Activated B cell treated with CpG ODN at 0.5 μM for 24 hours (primary cell): ENCODE measurements at regions not wholly inside any gene's neighbourhood (a gene's known extent, or its start where the extent isn't known, plus 50 kb on each side); places are given as distances from the start of the nearest gene placed in this dataset.
"Not testable (repeated sequence)": the region's sequence is repeated elsewhere in the genome, so short reads cannot be mapped to it uniquely, and the experiment has no call there.

Experiments used
- ATAC-seq: fragments of 200-7000 bp; cut with Tn5 transposase; one replicate; pipeline ENCODE4 v1.10.0; 2021; ENCODE audit warnings: low read depth, mild to moderate bottlenecking, moderate library complexity
- CTCF ChIA-PET: fragments of 350-600 bp; sonication (Branson Sonifier 250); formaldehyde crosslinking; loops from one replicate; lab custom pipeline; 2021; ENCODE audit warnings: antibody characterized with exemption; lab: Charles Lee
- POLR2A ChIA-PET: fragments of 350-600 bp; sonication (Branson Sonifier 250); formaldehyde crosslinking; loops from one replicate; lab custom pipeline; 2021; ENCODE audit warnings: antibody characterized with exemption; lab: Charles Lee
- DNase-seq: peaks from one replicate; pipeline ENCODE4 v3.0.0; 2022
- H3K27ac Mint-ChIP-seq: one replicate; pipeline ENCODE4 v1.8.0; 2020; ENCODE audit warnings: mixed read lengths
- H3K27me3 Mint-ChIP-seq: one replicate; pipeline ENCODE4 v1.8.0; 2021; ENCODE audit warnings: mixed read lengths
- H3K36me3 Mint-ChIP-seq: one replicate; pipeline ENCODE4 v1.8.0; 2021; ENCODE audit warnings: low read depth, mixed read lengths
- H3K4me1 Mint-ChIP-seq: one replicate; pipeline ENCODE4 v1.8.0; 2021; ENCODE audit warnings: mixed read lengths
- H3K4me3 Mint-ChIP-seq: one replicate; pipeline ENCODE4 v1.8.0; 2020; ENCODE audit warnings: mild to moderate bottlenecking, mixed read lengths
- H3K9me3 Mint-ChIP-seq: one replicate; pipeline ENCODE4 v1.8.0; 2020; ENCODE audit warnings: mixed read lengths
- intact Hi-C: fragments of 100-400 bp; cut with micrococcal nuclease; formaldehyde crosslinking; loops from one replicate; pipeline ENCODE4 v1.15.1; 2024

DNA sequence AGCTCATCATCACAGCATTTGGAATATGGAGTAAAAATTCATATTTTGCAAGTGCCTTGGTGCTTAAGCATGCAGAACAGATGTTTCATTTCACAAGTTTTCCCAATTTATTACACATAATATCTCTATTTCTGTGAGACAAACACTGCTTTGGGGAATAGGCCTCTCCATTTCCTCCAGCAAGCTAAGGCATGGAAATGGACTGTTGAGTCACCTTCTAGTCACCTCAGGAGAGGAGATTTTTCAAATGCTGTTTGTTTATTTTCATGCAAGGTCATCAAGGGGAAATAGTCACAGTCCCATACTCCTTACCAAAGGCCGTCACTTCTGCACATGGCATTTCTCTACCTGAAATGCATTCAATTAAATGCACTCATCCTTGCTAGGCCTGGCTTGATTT is 57.4 kb upstream of the NUTM2D start:
- intact Hi-C loops, POLR2A ChIA-PET, CTCF ChIA-PET, H3K27ac Mint-ChIP-seq, H3K9me3 Mint-ChIP-seq, H3K4me1 Mint-ChIP-seq, ATAC-seq, H3K27me3 Mint-ChIP-seq, H3K4me3 Mint-ChIP-seq, DNase-seq, H3K36me3 Mint-ChIP-seq: not testable (repeated sequence)

DNA sequence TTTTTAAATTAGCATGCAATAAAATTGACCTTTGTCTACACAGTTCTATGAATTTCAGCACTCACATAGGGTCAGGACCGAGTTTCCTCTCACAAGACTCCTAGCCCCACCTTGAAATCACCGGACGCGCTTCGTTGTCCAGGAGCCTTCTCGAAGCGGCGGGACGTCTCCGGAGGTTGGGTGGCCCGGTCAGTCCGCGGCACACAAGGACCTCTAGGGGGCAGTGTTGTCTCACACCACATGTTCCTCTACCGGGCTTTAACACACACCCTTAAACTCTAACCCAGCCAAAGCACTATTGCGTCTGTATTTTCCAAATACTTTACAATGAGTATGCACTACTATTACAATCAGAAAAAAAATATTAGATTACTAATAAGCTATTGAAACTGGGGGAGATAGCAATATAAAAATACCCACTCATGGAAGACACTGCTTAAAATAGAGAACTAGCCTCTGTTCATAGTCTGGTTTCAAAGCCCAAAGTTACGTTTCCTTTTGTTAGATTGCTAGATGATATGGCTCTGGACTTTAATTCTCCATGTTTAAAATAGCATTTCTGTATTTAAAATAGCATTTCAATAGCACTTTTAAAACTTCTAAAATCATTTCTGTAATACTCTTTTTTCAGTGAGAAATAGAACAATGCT is 56.0 kb upstream of the NUTM2D start:
- intact Hi-C loops, H3K36me3 Mint-ChIP-seq, H3K27me3 Mint-ChIP-seq, H3K4me1 Mint-ChIP-seq, CTCF ChIA-PET, H3K9me3 Mint-ChIP-seq, POLR2A ChIA-PET, H3K27ac Mint-ChIP-seq, H3K4me3 Mint-ChIP-seq: not testable (repeated sequence)
- peak; percentile 97 for ATAC-seq
- peak; percentile 25 for DNase-seq

DNA sequence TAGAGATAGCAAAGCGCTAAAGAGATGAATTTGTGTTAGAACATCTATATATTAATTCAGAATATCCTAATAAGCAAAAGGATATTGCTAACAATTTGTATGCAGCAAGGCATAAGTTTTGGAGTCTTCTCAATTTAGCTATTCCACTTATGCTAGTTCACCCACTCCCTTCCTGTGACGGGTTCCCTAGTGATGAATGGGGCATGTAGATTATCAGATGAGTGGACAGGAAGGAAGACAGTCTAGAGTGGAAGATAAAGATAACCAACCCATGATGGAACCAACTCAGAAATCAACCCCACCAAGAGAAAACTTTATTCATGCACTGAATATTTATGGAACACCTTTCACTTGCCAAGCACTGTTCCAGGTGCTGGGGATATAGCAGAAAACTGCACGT is 55.4 kb upstream of the NUTM2D start:
- POLR2A ChIA-PET, ATAC-seq, intact Hi-C loops, H3K4me1 Mint-ChIP-seq, DNase-seq, CTCF ChIA-PET, H3K27ac Mint-ChIP-seq, H3K27me3 Mint-ChIP-seq, H3K9me3 Mint-ChIP-seq, H3K4me3 Mint-ChIP-seq, H3K36me3 Mint-ChIP-seq: not testable (repeated sequence)

DNA sequence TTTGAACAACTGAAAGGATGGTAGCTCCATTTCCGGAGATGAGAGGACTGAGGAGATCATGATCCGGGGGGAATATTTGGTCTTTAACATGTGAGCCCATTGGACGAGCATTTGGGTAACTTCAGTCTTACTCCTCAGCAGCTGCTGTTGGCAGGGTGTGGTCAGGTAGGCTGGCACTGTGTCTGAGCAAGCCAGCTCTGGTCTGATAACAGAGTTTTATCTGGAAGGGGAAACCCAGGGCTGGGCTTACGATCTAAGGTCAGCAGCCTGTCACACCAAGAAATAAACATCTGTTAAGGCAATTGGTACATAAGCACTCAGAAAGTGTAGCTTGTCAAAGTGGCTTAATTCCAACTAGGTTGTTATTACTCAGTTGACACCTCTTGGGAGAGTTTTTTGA is 53.8 kb upstream of the NUTM2D start:
- CTCF ChIA-PET, H3K36me3 Mint-ChIP-seq, ATAC-seq: not testable (repeated sequence)

DNA sequence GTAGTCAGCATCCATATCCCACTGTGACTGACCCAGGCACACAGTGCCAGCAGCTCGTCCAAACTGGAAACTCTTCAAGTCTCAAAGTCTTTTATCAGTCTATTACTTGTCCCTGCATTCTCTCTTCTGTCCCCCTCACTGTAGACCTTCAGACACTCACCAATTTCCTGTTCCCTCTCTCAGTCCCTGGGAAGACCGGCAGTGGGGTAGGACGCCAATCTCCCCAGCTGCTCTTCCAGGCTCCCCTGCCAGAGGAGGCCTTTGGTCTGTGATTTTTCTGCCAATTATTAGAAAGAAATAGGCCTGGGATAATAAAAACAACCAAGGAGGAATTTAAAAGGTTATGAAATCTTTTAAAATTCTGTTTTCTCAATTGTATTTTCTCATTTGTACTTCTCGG is 50.9 kb upstream of the NUTM2D start:
- H3K4me1 Mint-ChIP-seq, POLR2A ChIA-PET, ATAC-seq, DNase-seq, H3K36me3 Mint-ChIP-seq, H3K9me3 Mint-ChIP-seq, H3K27ac Mint-ChIP-seq, H3K27me3 Mint-ChIP-seq, CTCF ChIA-PET, intact Hi-C loops, H3K4me3 Mint-ChIP-seq: not testable (repeated sequence)

More for the DNA sequence above, 53.8 kb upstream of the NUTM2D start:
- H3K9me3 Mint-ChIP-seq, H3K27me3 Mint-ChIP-seq, H3K4me3 Mint-ChIP-seq, POLR2A ChIA-PET, H3K4me1 Mint-ChIP-seq, DNase-seq, H3K27ac Mint-ChIP-seq, intact Hi-C loops: not testable (repeated sequence)
